HEK293 (cell line): ENCODE measurements at regions not wholly inside any gene's neighbourhood (a gene's known extent, or its start where the extent isn't known, plus 50 kb on each side); places are given as distances from the start of the nearest gene placed in this dataset.

Experiments used
- CTCF ChIA-PET: fragments of 350-600 bp; formaldehyde crosslinking; extraction: SDS; loops from one replicate; lab custom pipeline; 2021; ENCODE audit warnings: antibody characterized with exemption; lab: Yijun Ruan, JAX
- POLR2A ChIA-PET: fragments of 300-600 bp; formaldehyde crosslinking; extraction: SDS; loops from one replicate; lab custom pipeline; 2020; ENCODE audit warnings: antibody characterized with exemption, inconsistent platforms; lab: Yijun Ruan, JAX
- H3K27ac ChIP-seq: fragments of 200-500 bp; sonication (Bioruptor generic); 2 replicates; pipeline ENCODE4 v1.5.1; 2014; ENCODE audit warnings: low read depth, low read length, control low read depth, inconsistent platforms; ENCODE audit errors: extremely low read depth
- H3K36me3 ChIP-seq, 2 experiments: fragments of 200-500 bp in 1 of 2; sonication (Bioruptor generic) in 1 of 2; 1 replicate in 1 of 2; 2 replicates in 1 of 2; pipeline ENCODE4 v1.5.1; 2014 to 2017; ENCODE audit warnings: inconsistent platforms in 2 of 2, low read length in 2 of 2; ENCODE audit not compliant: control insufficient read depth in 2 of 2, insufficient read depth in 1 of 2
- H3K4me1 ChIP-seq: fragments of 200-500 bp; sonication (Bioruptor generic); 2 replicates; pipeline ENCODE4 v1.5.1; 2014; ENCODE audit warnings: mild to moderate bottlenecking, low read length, inconsistent platforms; ENCODE audit not compliant: control insufficient read depth, insufficient read depth
- H3K4me3 ChIP-seq: 2 replicates; pipeline ENCODE4 v1.5.1; 2011; ENCODE audit warnings: low read depth, mild to moderate bottlenecking, control low read depth, low read length, moderate library complexity
- H3K9me3 ChIP-seq: fragments of 200-500 bp; sonication (Bioruptor generic); 2 replicates; pipeline ENCODE4 v1.5.1; 2014; ENCODE audit warnings: low read depth, low read length, inconsistent platforms; ENCODE audit not compliant: control insufficient read depth, insufficient read depth
- BCL11B ChIP-seq: fragments of 450-650 bp; formaldehyde crosslinking; IDR thresholded peaks from 2 replicates; pipeline ENCODE4 v1.5.1; 2016; ENCODE audit warnings: low read depth, missing biosample characterization, missing genetic modification characterization
- ELK4 ChIP-seq: IDR thresholded peaks from 2 replicates; pipeline ENCODE4 v1.6.1; 2011; ENCODE audit warnings: mild to moderate bottlenecking, low read depth, low read length, borderline replicate concordance
- GFI1B ChIP-seq: fragments of 450-650 bp; formaldehyde crosslinking; IDR thresholded peaks from 2 replicates; pipeline ENCODE4 v1.5.1; 2016; ENCODE audit warnings: missing biosample characterization, missing genetic modification characterization
- GLI4 ChIP-seq: fragments of 450-650 bp; formaldehyde crosslinking; IDR thresholded peaks from 2 replicates; pipeline ENCODE4 v1.5.1; 2016; ENCODE audit warnings: missing biosample characterization, missing genetic modification characterization
- KLF9 ChIP-seq: fragments of 450-650 bp; formaldehyde crosslinking; IDR thresholded peaks from 2 replicates; pipeline ENCODE4 v1.5.1; 2016; ENCODE audit warnings: missing biosample characterization, missing genetic modification characterization, low read depth
- MZF1 ChIP-seq: fragments of 450-650 bp; formaldehyde crosslinking; IDR thresholded peaks from 2 replicates; pipeline ENCODE4 v1.5.1; 2017; ENCODE audit warnings: missing biosample characterization, missing genetic modification characterization, borderline replicate concordance
- PATZ1 ChIP-seq: fragments of 450-650 bp; formaldehyde crosslinking; IDR thresholded peaks from 2 replicates; pipeline ENCODE4 v1.5.1; 2016; ENCODE audit warnings: missing biosample characterization, missing genetic modification characterization
- SALL2 ChIP-seq: fragments of 450-650 bp; formaldehyde crosslinking; IDR thresholded peaks from 2 replicates; pipeline ENCODE4 v1.5.0; 2017; ENCODE audit warnings: missing biosample characterization, mild to moderate bottlenecking, missing genetic modification characterization, borderline replicate concordance
- TCF7L2 ChIP-seq: IDR thresholded peaks from 2 replicates; pipeline ENCODE4 v1.6.1; 2011; ENCODE audit warnings: low read depth, mild to moderate bottlenecking, inconsistent platforms, low read length, moderate library complexity, borderline replicate concordance
- WT1 ChIP-seq: fragments of 450-650 bp; formaldehyde crosslinking; IDR thresholded peaks from 2 replicates; pipeline ENCODE4 v1.5.1; 2016; ENCODE audit warnings: missing biosample characterization, missing genetic modification characterization
- ZFP37 ChIP-seq: fragments of 450-650 bp; formaldehyde crosslinking; IDR thresholded peaks from 2 replicates; pipeline ENCODE4 v1.5.1; 2016; ENCODE audit warnings: missing biosample characterization, missing genetic modification characterization
- ZNF133 ChIP-seq: fragments of 450-650 bp; formaldehyde crosslinking; IDR thresholded peaks from 2 replicates; pipeline ENCODE4 v1.5.1; 2016; ENCODE audit warnings: missing biosample characterization, missing genetic modification characterization
- ZNF184 ChIP-seq: fragments of 450-650 bp; IDR thresholded peaks from 2 replicates; pipeline ENCODE4 v1.5.1; 2018; ENCODE audit warnings: missing biosample characterization, mild to moderate bottlenecking, missing genetic modification characterization
- ZNF239 ChIP-seq: fragments of 450-650 bp; formaldehyde crosslinking; IDR thresholded peaks from 2 replicates; pipeline ENCODE4 v1.5.1; 2016; ENCODE audit warnings: missing biosample characterization, missing genetic modification characterization
- ZNF274 ChIP-seq, 2 experiments: fragments of 200-500 bp in 1 of 2; fragments of 450-650 bp in 1 of 2; sonication (Bioruptor generic) in 1 of 2; formaldehyde crosslinking in 1 of 2; IDR thresholded peaks; 2 replicates each; pipeline versions ENCODE4 v1.5.1 to v1.6.1; 2014 to 2016; ENCODE audit warnings: borderline replicate concordance in 1 of 2, inconsistent platforms in 1 of 2, low read length in 1 of 2, missing biosample characterization in 1 of 2, missing genetic modification characterization in 1 of 2
- ZNF324 ChIP-seq: fragments of 450-650 bp; formaldehyde crosslinking; IDR thresholded peaks from 2 replicates; pipeline ENCODE4 v1.5.1; 2016; ENCODE audit warnings: missing biosample characterization, missing genetic modification characterization
- ZNF48 ChIP-seq: fragments of 450-650 bp; formaldehyde crosslinking; IDR thresholded peaks from 2 replicates; pipeline ENCODE4 v1.5.1; 2016; ENCODE audit warnings: missing biosample characterization, missing genetic modification characterization
- ZNF521 ChIP-seq: fragments of 450-650 bp; formaldehyde crosslinking; IDR thresholded peaks from 2 replicates; pipeline ENCODE4 v1.5.1; 2017; ENCODE audit warnings: missing biosample characterization, mild to moderate bottlenecking, missing genetic modification characterization
- ZNF548 ChIP-seq: fragments of 450-650 bp; formaldehyde crosslinking; IDR thresholded peaks from 2 replicates; pipeline ENCODE4 v1.5.1; 2016; ENCODE audit warnings: missing biosample characterization, missing genetic modification characterization
- ZNF660 ChIP-seq: fragments of 450-650 bp; IDR thresholded peaks from 2 replicates; pipeline ENCODE4 v1.5.1; 2018; ENCODE audit warnings: missing biosample characterization, mild to moderate bottlenecking, missing genetic modification characterization
- ZNF704 ChIP-seq: fragments of 450-650 bp; formaldehyde crosslinking; IDR thresholded peaks from 2 replicates; pipeline ENCODE4 v1.5.1; 2016; ENCODE audit warnings: missing biosample characterization, missing genetic modification characterization
- ZNF76 ChIP-seq: fragments of 450-650 bp; formaldehyde crosslinking; IDR thresholded peaks from 2 replicates; pipeline ENCODE4; 2016; ENCODE audit warnings: low read depth, missing biosample characterization, missing genetic modification characterization, borderline replicate concordance

- no peak overlapping the region for H3K4me3 ChIP-seq
- no peaks in the 10 kb centered on the region for H3K36me3 ChIP-seq
- ChIA-PET POLR2A (no interaction called here), CTCF (no interaction called here)
- no peak overlapping the region for H3K27ac ChIP-seq
- no peaks in the 10 kb centered on the region for H3K4me1 ChIP-seq
- H3K9me3 ChIP-seq: no peaks in the 10 kb centered on the region
- no peak for TF ChIP-seq ELK4
- TF ChIP-seq ZFP37 (tag by site-specific recombination): no peak
- TF ChIP-seq ZNF704 (tag by site-specific recombination): no peak
- no peak for TF ChIP-seq PATZ1 (tag by site-specific recombination)
- no peak for TF ChIP-seq ZNF239 (tag by site-specific recombination)
- TF ChIP-seq TCF7L2: no peak
- TF ChIP-seq ZNF324: no peak
- no peak for TF ChIP-seq BCL11B (tag by site-specific recombination)
- TF ChIP-seq WT1: no peak
- TF ChIP-seq ZNF48 (tag by site-specific recombination): no peak
- no peak for TF ChIP-seq GFI1B (tag by site-specific recombination)
- TF ChIP-seq MZF1 (tag by site-specific recombination): no peak
These were observed 1945.3 kb upstream of the RAG2 start for GRCh38 chr11:38543311-38543710.

GRCh38 chr11:38538866-38539680 lies 1941.0 kb upstream of the RAG2 start:
- TF ChIP-seq ZNF133 (tag by site-specific recombination) (no peak), ZNF184 (tag by site-specific recombination) (no peak), KLF9 (tag by site-specific recombination) (no peak), SALL2 (tag by site-specific recombination) (no peak), ZNF660 (no peak), ZNF274 (IDR thresholded peaks at IDR 0.05; ENCODE audit: low read length) (no peak), ZNF274 (tag by site-specific recombination; IDR thresholded peaks at IDR 0.05; ENCODE audit: borderline replicate concordance) (no peak), GLI4 (tag by site-specific recombination) (no peak), ZNF76 (tag by site-specific recombination) (no peak), ZNF521 (tag by site-specific recombination) (no peak), ZNF548 (tag by site-specific recombination) (no peak)
- H3K4me1 ChIP-seq: no peaks in the 10 kb centered on the region
- H3K9me3 ChIP-seq: no peaks in the 10 kb centered on the region
- H3K4me3 ChIP-seq: no peak overlapping the region
- POLR2A ChIA-PET: no interaction called here
- CTCF ChIA-PET: no interaction called here
- no peaks in the 10 kb centered on the region for H3K36me3 ChIP-seq
- no peak overlapping the region for H3K27ac ChIP-seq
